Right atrium auricular region (tissue), 2 donors: ENCODE measurements at regions not wholly inside any gene's neighbourhood (a gene's known extent, or its start where the extent isn't known, plus 50 kb on each side); places are given as distances from the start of the nearest gene placed in this dataset.
"Not testable (repeated sequence)": the region's sequence is repeated elsewhere in the genome, so short reads cannot be mapped to it uniquely, and the experiment has no call there.

ENCODE experiments used
- DNase-seq: peaks from one replicate; pipeline ENCODE4 v3.0.0-alpha.2; 2019; ENCODE audit warnings: low spot score
- H3K27ac ChIP-seq, 2 donors: fragments of 200-600 bp; sonication (generic); 1 replicate in 1 of 2; 2 replicates in 1 of 2; pipeline ENCODE4 v1.5.1; 2016 to 2019
- H3K27me3 ChIP-seq, 2 donors: fragments of 200-600 bp; sonication (generic); one replicate each; pipeline versions ENCODE4 v1.5.1 to v1.6.0; 2017 to 2019
- H3K36me3 ChIP-seq: fragments of 200-600 bp; sonication (generic); one replicate; pipeline ENCODE4 v1.5.1; 2016
- H3K4me1 ChIP-seq, 2 donors: fragments of 200-600 bp; sonication (generic); one replicate each; pipeline versions ENCODE4 v1.5.1 to v1.6.0; 2017 to 2019
- H3K4me3 ChIP-seq, 2 donors: fragments of 200-600 bp; sonication (generic); 1 replicate in 1 of 2; 2 replicates in 1 of 2; pipeline ENCODE4 v1.5.1; 2017 to 2019; ENCODE audit warnings: mild to moderate bottlenecking in 1 of 2, moderate library complexity in 1 of 2
- H3K9me3 ChIP-seq, 2 donors: fragments of 200-600 bp; sonication (generic); one replicate each; pipeline ENCODE4 v1.5.1; 2019
- CTCF ChIP-seq, 2 donors: fragments of 200-600 bp; sonication (generic); IDR thresholded peaks; one replicate each; pipeline ENCODE4 v1.5.1; 2019; ENCODE audit warnings: antibody characterized with exemption in 2 of 2

GRCh38 chr6:156421933-156422332 lies 355.2 kb upstream of the ARID1B start:
- no peak for DNase-seq
- Histone ChIP-seq H3K9me3 (peaks cover 5 to 21% of the 10 kb centered on the region in 2 donors), H3K4me1 (no peaks in the 10 kb centered on the region), H3K27ac (no peak overlapping the region), H3K36me3 (no peaks in the 10 kb centered on the region), H3K27me3 (no peaks in the 10 kb centered on the region), H3K4me3 (no peak overlapping the region)
- no peak for TF ChIP-seq CTCF (IDR thresholded peaks at IDR 0.05)

GRCh38 chr6:156421301-156421700 lies 355.9 kb upstream of the ARID1B start:
- H3K4me3 ChIP-seq, H3K4me1 ChIP-seq, H3K36me3 ChIP-seq, DNase-seq, H3K27me3 ChIP-seq: not testable (repeated sequence)
- peaks cover 5 to 21% of the 10 kb centered on the region in 2 donors for H3K9me3 ChIP-seq
- H3K27ac ChIP-seq, result peak overlapping the region; percentile 33 to 60

- H3K9me3 ChIP-seq, result peaks cover 5 to 21% of the 10 kb centered on the region in 2 donors
Measured at GRCh38 chr6:156420172-156420993, 356.8 kb upstream of the ARID1B start.

GRCh38 chr6:156419594-156419993 lies 357.6 kb upstream of the ARID1B start:
- Histone ChIP-seq H3K36me3 (no peaks in the 10 kb centered on the region), H3K27ac (no peak overlapping the region), H3K9me3 (peaks cover 5 to 21% of the 10 kb centered on the region in 2 donors), H3K4me1 (no peaks in the 10 kb centered on the region), H3K27me3 (no peaks in the 10 kb centered on the region), H3K4me3 (no peak overlapping the region)
- no peak for TF ChIP-seq CTCF (IDR thresholded peaks at IDR 0.05)
- no peak for DNase-seq

More at GRCh38 chr6:156420172-156420993, 356.8 kb upstream of the ARID1B start:
- H3K4me3 ChIP-seq, result no peak overlapping the region
- H3K36me3 ChIP-seq, result no peaks in the 10 kb centered on the region
- DNase-seq, result no peak
- peak overlapping the region; percentile 33 to 60 for H3K27ac ChIP-seq
- TF ChIP-seq CTCF (IDR thresholded peaks at IDR 0.05), result no peak
- no peaks in the 10 kb centered on the region for H3K4me1 ChIP-seq
- no peaks in the 10 kb centered on the region for H3K27me3 ChIP-seq

GRCh38 chr6:156418253-156418652 lies 358.9 kb upstream of the ARID1B start:
- DNase-seq, result no peak
- H3K4me3 ChIP-seq, result no peak overlapping the region
- no peaks in the 10 kb centered on the region for H3K36me3 ChIP-seq
- no peaks in the 10 kb centered on the region for H3K4me1 ChIP-seq
- peaks cover 5 to 21% of the 10 kb centered on the region in 2 donors for H3K9me3 ChIP-seq
- H3K27ac ChIP-seq, result no peak overlapping the region
- TF ChIP-seq CTCF (IDR thresholded peaks at IDR 0.05), result no peak
- no peaks in the 10 kb centered on the region for H3K27me3 ChIP-seq

GRCh38 chr6:156416391-156416790 lies 360.8 kb upstream of the ARID1B start:
- DNase-seq, result no peak
- no peak for TF ChIP-seq CTCF (IDR thresholded peaks at IDR 0.05)

More at GRCh38 chr6:156416391-156416790, 360.8 kb upstream of the ARID1B start:
- no peaks in the 10 kb centered on the region for H3K36me3 ChIP-seq
- H3K27me3 ChIP-seq, result no peaks in the 10 kb centered on the region
- H3K4me3 ChIP-seq, result no peak overlapping the region
- H3K9me3 ChIP-seq, result peaks cover 0 to 2% of the 10 kb centered on the region in 2 donors
- H3K27ac ChIP-seq, result no peak overlapping the region
- no peaks in the 10 kb centered on the region for H3K4me1 ChIP-seq
